ENCODE measurements at regions not wholly inside any gene's neighbourhood (a gene's known extent, or its start where the extent isn't known, plus 50 kb on each side); places are given as distances from the start of the nearest gene placed in this dataset.

DNA sequence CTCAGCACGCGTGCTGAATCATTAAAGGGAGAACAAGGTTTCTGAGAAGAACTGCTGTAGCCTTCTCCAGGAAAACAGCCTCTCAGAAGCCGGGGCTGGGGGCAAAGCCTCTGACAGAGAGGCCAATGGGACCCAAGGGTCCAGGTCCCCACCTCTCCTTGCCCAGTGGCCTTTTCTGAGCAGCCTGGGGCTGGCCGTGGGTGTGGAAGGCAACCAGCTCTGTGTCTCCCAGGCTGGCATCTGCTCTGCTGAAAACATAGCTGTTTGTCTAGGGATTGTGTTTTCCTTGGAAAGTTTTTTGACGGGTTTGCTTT, 261.2 kb downstream of the NPHP4 start:
- H3K9me3 ChIP-seq: no peaks in the 10 kb centered on the region
- TF ChIP-seq POLR2AphosphoS5 (IDR thresholded peaks at IDR 0.05) (no peak), CTCF (IDR thresholded peaks at IDR 0.05) (no peak), POLR2A (IDR thresholded peaks at IDR 0.05) (no peak)
- DNase-seq (ENCODE audit: low spot score in 2 of 2): peak in 1 of 2 donors; percentile 15
- no peak overlapping the region for H3K4me3 ChIP-seq
- intact Hi-C loops (cut with DNase I; ENCODE audit: low total_unique reads): loop anchor here (10.0 kb wide), 1 partner anchor 216 kb away; no protein-coding TSS in a partner anchor
- no peaks in the 10 kb centered on the region for H3K4me1 ChIP-seq
- peaks cover 0 to 45% of the 10 kb centered on the region in 2 donors for H3K27me3 ChIP-seq
- no peak overlapping the region for H3K27ac ChIP-seq
- H3K36me3 ChIP-seq: no peaks in the 10 kb centered on the region

DNA sequence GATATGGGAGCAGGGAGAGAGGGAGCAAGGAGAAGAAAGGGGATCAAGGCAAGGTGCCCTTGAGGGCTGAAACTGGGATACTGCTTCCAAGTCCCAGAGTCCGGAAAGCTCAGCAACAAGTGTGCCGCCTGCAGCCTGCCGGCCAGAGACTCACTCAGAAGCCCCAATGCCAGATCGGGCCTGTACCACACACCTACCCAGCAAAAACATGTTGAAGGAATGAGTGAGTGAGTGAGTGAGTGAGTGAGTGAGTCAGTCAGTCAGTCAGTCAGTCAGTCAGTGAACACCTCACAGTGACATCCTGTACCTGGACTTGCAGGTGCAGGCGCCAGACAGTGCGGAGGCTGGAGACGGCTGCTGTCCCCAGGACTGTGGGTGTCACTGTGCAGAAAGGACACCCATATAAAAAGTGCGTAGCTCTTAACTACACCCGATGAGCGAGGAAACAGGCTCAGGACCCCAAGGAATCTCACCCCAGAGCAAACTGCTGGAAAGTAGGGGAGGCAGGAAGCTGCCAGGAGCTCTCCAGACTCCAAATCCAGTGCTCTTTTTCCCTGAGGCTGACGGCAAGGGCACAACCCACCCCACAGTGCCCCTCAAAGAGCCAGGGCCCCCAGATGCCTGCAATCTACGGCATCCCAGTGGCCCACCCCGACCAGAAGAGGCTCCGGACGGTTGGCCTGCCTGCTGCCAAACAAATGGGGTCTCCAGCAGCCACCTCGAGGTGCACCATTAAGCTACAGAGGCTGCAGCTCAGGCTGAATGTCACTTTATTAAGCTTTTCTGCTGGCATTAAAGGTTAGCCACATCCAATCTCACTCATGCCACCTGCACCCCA, 261.7 kb downstream of the NPHP4 start:
- Histone ChIP-seq H3K9me3 (no peaks in the 10 kb centered on the region), H3K27me3 (peaks cover 0 to 50% of the 10 kb centered on the region in 2 donors), H3K27ac (no peak overlapping the region), H3K4me3 (no peak overlapping the region), H3K4me1 (no peaks in the 10 kb centered on the region), H3K36me3 (no peaks in the 10 kb centered on the region)
- peak in 1 of 2 donors; percentile 38 for DNase-seq (ENCODE audit: low spot score in 2 of 2)
- intact Hi-C loops (cut with DNase I; ENCODE audit: low total_unique reads): loop anchor here (10.0 kb wide), 1 partner anchor 216 kb away; no protein-coding TSS in a partner anchor
- no peak for TF ChIP-seq CTCF (IDR thresholded peaks at IDR 0.05)
- TF ChIP-seq POLR2AphosphoS5 (IDR thresholded peaks at IDR 0.05): no peak
- no peak for TF ChIP-seq POLR2A (IDR thresholded peaks at IDR 0.05)

GRCh38 chr1:5729636-5730145, 262.5 kb downstream of the NPHP4 start:
- Histone ChIP-seq H3K4me1 (no peaks in the 10 kb centered on the region), H3K4me3 (no peak overlapping the region), H3K27ac (no peak overlapping the region), H3K27me3 (peaks cover 0 to 50% of the 10 kb centered on the region in 2 donors), H3K36me3 (no peaks in the 10 kb centered on the region), H3K9me3 (no peaks in the 10 kb centered on the region)
- intact Hi-C loops (cut with DNase I; ENCODE audit: low total_unique reads): loop anchor here (10.0 kb wide), 1 partner anchor 215 kb away; no protein-coding TSS in a partner anchor
- no peak for DNase-seq (ENCODE audit: low spot score in 2 of 2)
- TF ChIP-seq POLR2A (IDR thresholded peaks at IDR 0.05): no peak
- no peak for TF ChIP-seq CTCF (IDR thresholded peaks at IDR 0.05)
- no peak for TF ChIP-seq POLR2AphosphoS5 (IDR thresholded peaks at IDR 0.05)

GRCh38 chr1:5728663-5729355, 263.4 kb downstream of the NPHP4 start:
- Histone ChIP-seq H3K4me1 (no peaks in the 10 kb centered on the region), H3K36me3 (no peaks in the 10 kb centered on the region), H3K9me3 (no peaks in the 10 kb centered on the region), H3K4me3 (no peak overlapping the region), H3K27ac (no peak overlapping the region), H3K27me3 (peaks cover 0 to 50% of the 10 kb centered on the region in 2 donors)
- TF ChIP-seq POLR2AphosphoS5 (IDR thresholded peaks at IDR 0.05) (no peak), CTCF (IDR thresholded peaks at IDR 0.05) (no peak), POLR2A (IDR thresholded peaks at IDR 0.05) (no peak)
- DNase-seq (ENCODE audit: low spot score in 2 of 2): peak in 1 of 2 donors; percentile 9
- intact Hi-C loops (cut with DNase I; ENCODE audit: low total_unique reads): no loop called here

Measured in breast epithelium (tissue), 4 donors.